SK-N-MC (cell line): ENCODE measurements at regions not wholly inside any gene's neighbourhood (a gene's known extent, or its start where the extent isn't known, plus 50 kb on each side); places are given as distances from the start of the nearest gene placed in this dataset.

Source experiments
- DNase-seq: peaks from one replicate; pipeline ENCODE4 v3.0.0-alpha.2; 2011; ENCODE audit warnings: low read depth, low spot score
- H3K27ac ChIP-seq: fragments of 200-600 bp; sonication (generic); 2 replicates; pipeline ENCODE4 v1.5.1; 2016; ENCODE audit warnings: mixed run types
- H3K36me3 ChIP-seq: fragments of 200-600 bp; sonication (generic); 2 replicates; pipeline ENCODE4 v1.6.1; 2017; ENCODE audit warnings: antibody characterized with exemption, low read length, mixed read lengths; ENCODE audit not compliant: insufficient read depth
- H3K4me3 ChIP-seq: fragments of 200-600 bp; sonication (generic); 2 replicates; pipeline ENCODE4 v1.5.1; 2016
- H3K9ac ChIP-seq: fragments of 200-600 bp; sonication (generic); 2 replicates; pipeline ENCODE4 v1.8.0; 2017; ENCODE audit warnings: mixed run types, mixed read lengths; ENCODE audit not compliant: insufficient read length
- H3K9me3 ChIP-seq: fragments of 200-600 bp; sonication (generic); 2 replicates; pipeline ENCODE4 v1.6.1; 2017; ENCODE audit warnings: low read depth, mild to moderate bottlenecking, antibody characterized with exemption, low read length, moderate library complexity, mixed read lengths
- EZH2 ChIP-seq: fragments of 200-600 bp; sonication (generic); IDR thresholded peaks from one replicate; pipeline ENCODE4 v1.6.1; 2017; ENCODE audit warnings: antibody characterized with exemption
- FOXP2 ChIP-seq: optimal IDR thresholded peaks from 2 replicates; pipeline ENCODE3; 2011; ENCODE audit warnings: mild to moderate bottlenecking, moderate library complexity; ENCODE audit not compliant: insufficient read depth; ENCODE audit errors: extremely low read length, control extremely low read depth
- POLR2AphosphoS5 ChIP-seq: IDR thresholded peaks from 2 replicates; pipeline ENCODE4 v1.6.1; 2012; ENCODE audit warnings: mild to moderate bottlenecking, low read depth, low read length, borderline replicate concordance

DNA sequence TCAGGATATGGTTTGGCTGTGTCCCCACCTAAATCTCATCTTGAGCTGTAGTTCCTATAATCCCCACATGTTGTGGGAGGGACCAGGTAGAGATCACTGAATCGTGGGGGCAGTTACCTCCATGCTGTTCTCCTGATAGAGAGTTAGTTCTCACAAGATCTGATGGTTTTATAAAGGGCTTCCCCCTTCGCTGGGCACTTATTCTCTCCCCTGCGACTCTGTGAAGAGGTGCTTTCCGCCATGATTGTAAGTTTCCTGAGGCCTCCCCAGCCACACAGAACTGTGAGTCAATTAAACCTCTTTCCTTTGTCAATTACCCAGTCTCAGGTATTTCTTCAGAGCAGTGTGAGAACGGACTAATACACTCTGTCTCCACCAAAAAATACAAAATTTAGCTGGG is 291.9 kb downstream of the BCOR start:
- DNase-seq = no peak

DNA sequence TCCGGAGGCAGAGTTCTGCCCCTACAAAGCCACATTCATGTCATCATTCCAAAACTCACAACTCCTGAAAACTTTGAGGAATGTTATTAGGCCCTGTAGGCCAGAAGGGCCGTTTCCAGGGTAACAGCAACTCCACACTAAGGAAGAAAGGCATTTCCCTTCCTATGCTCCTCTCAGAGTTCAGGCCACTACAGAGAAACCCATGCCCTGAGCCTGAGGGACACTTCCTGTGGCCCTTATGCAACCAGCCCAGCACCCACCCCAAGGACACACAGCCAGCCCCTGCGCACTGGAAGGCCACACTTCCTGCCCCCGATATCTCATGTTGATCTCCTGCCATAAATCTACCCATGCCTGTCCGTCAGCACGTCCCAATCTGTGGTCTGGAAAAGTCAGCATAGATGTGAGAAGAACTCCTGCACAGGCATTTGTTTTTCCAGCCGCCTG is 289.3 kb downstream of the BCOR start:
- Histone ChIP-seq H3K27ac (no peak overlapping the region), H3K36me3 (no peaks in the 10 kb centered on the region), H3K9ac (no peak overlapping the region), H3K4me3 (no peak overlapping the region), H3K9me3 (no peaks in the 10 kb centered on the region)
- TF ChIP-seq POLR2AphosphoS5 = no peak
- no peak for TF ChIP-seq EZH2
- TF ChIP-seq FOXP2 = no peak
- DNase-seq = no peak

More for the DNA sequence above, 291.9 kb downstream of the BCOR start:
- Histone ChIP-seq H3K36me3 (no peaks in the 10 kb centered on the region), H3K27ac (no peak overlapping the region), H3K9me3 (no peaks in the 10 kb centered on the region), H3K4me3 (no peak overlapping the region), H3K9ac (no peak overlapping the region)
- TF ChIP-seq EZH2 (no peak), FOXP2 (no peak), POLR2AphosphoS5 (no peak)

DNA sequence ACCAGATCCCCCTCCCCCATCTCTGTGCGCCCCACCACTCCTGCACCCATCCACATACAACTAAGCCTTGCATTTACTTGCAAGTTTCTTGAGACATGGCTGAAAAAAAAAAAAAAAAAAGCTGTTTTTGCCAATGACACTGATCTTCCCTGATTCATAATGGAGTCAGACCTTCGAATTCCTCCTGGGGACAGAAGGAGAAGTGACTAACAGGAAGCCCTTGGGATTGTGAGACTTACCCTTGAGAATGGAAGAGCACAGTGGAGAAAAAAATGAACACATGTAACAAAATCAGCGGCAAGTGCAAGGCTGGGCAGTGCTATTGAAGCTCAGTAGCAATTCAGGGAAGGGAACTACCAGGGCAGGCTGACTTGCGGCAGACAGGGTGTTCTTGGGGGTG is 288.4 kb downstream of the BCOR start:
- Histone ChIP-seq H3K4me3 (no peak overlapping the region), H3K36me3 (no peaks in the 10 kb centered on the region), H3K9me3 (no peaks in the 10 kb centered on the region), H3K9ac (no peak overlapping the region), H3K27ac (no peak overlapping the region)
- TF ChIP-seq EZH2 (no peak), POLR2AphosphoS5 (no peak), FOXP2 (no peak)
- no peak for DNase-seq

DNA sequence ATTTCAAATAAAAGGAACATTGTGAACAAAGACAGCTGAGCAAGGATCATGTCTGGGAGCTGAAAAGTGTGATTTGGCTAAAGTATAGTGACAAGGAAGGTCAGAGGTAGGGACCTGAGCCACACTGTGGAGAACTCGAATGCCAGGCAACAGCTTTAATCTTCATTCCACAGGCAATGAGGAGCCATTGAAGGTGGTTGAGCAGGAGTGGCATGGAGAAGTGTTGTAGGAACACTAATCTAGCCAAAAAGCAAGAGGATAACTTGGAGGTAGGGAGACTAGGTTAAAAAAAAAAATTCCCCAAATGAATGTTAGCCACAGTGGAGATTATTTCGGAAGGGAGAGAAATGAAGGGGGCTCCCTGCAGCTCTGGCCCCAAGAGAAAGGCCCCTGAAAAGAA is 286.9 kb downstream of the BCOR start:
- Histone ChIP-seq H3K27ac (no peak overlapping the region), H3K4me3 (no peak overlapping the region), H3K36me3 (no peaks in the 10 kb centered on the region), H3K9me3 (no peaks in the 10 kb centered on the region), H3K9ac (no peak overlapping the region)
- no peak for DNase-seq
- no peak for TF ChIP-seq POLR2AphosphoS5
- TF ChIP-seq EZH2 = no peak
- TF ChIP-seq FOXP2 = no peak

DNA sequence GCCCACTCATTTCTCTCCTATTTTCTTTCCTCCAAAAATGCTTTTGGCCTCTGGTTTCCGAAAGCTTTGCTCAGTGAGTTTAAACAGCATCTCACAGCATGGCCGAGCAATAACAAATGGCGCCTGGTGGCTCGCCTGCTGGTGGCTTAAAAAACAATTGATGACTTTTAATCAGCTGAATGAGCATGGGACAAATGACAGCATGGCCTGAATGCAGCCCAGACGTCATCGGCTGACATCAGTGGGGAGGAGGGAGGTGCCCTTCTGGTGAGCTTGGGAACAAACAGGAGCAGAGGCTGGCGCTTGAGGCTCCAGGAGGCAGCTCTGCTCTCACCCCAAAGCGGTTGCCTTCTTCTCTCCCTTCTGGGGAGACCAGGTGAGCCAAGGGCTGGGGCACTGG is 286.4 kb downstream of the BCOR start:
- DNase-seq = no peak
- Histone ChIP-seq H3K27ac (no peak overlapping the region), H3K36me3 (no peaks in the 10 kb centered on the region), H3K4me3 (no peak overlapping the region), H3K9me3 (no peaks in the 10 kb centered on the region), H3K9ac (no peak overlapping the region)
- TF ChIP-seq EZH2 = no peak
- TF ChIP-seq POLR2AphosphoS5 = no peak
- no peak for TF ChIP-seq FOXP2

DNA sequence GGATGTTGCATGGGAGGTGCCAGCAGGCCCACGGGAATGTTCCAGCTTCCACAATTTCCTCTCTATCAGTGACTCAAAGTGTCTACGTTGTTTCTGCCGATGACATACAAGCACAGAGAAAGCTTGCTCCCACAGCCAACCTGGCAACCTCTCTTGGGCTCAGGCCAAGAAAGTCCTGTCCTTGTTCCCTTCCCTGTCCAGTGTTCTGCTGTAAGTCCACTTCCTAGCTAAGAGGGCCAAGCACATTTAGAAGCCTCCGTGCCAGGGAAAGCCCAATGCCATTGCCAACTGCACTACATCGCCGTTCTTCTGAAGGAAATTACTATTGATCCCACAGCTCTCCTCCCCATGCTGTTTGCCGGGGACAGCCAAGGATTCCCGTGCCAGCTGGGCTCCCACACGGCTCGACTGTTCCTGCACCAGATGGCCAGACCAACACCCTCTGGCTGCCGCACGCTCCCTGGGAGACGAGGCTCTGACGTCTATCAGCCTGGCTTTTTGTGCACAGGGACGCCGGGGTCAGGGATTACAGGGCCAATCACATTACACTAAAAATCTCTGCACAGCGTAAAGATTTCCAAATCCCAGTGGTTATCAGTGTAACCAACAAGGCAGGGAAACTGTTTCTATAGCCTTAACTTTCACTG is 284.0 kb downstream of the BCOR start:
- H3K4me3 ChIP-seq = no peak overlapping the region
- no peaks in the 10 kb centered on the region for H3K9me3 ChIP-seq
- H3K9ac ChIP-seq = no peak overlapping the region
- TF ChIP-seq POLR2AphosphoS5 (no peak), FOXP2 (no peak)
- H3K27ac ChIP-seq = no peak overlapping the region
- no peak for DNase-seq
- H3K36me3 ChIP-seq = no peaks in the 10 kb centered on the region

DNA sequence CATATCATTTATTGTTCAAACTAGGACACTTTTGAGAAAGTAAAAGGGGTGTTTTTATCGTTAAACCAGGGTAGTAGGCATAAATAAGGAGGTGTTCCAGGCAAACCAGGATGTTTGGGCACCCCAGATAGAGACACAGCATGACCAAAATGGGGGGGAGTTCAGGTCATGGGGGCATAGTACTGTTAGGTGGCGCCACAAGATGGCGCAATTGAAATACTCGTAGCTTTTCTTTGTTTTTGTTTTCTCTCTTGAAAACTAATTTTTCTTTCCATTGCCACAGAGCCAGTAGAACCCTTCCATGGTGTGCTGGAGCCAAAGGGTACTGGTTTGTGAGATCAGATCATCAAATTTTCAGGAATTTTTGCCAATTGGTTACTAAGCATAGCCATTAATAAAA is 283.4 kb downstream of the BCOR start:
- H3K27ac ChIP-seq = no peak overlapping the region
- TF ChIP-seq POLR2AphosphoS5 (no peak), EZH2 (no peak), FOXP2 (no peak)
- no peaks in the 10 kb centered on the region for H3K36me3 ChIP-seq
- DNase-seq = no peak
- H3K9me3 ChIP-seq = no peaks in the 10 kb centered on the region
- H3K4me3 ChIP-seq = no peak overlapping the region
- H3K9ac ChIP-seq = no peak overlapping the region

DNA sequence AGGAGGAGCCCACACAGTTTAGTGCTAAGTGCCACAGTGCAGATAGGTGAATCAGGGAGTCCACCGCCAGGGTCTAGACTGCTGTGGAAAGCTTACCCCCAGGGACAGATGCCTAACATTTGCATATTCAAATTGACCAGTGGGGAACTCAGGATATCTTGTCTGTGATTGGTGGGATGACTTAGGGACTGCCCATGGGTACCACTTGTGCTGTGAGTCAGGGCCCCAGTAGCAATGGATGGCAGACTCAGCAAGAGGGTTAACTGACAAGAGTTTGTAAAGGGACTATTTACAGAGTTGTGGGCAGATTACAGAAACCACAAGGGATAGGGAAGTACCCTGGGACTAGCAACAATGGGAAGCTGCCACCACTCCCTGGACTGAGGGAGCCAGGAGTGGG is 282.1 kb downstream of the BCOR start:
- H3K36me3 ChIP-seq = no peaks in the 10 kb centered on the region
- no peak for DNase-seq

More for the DNA sequence above, 282.1 kb downstream of the BCOR start:
- Histone ChIP-seq H3K9ac (no peak overlapping the region), H3K27ac (no peak overlapping the region), H3K9me3 (no peaks in the 10 kb centered on the region), H3K4me3 (no peak overlapping the region)
- TF ChIP-seq POLR2AphosphoS5 (no peak), EZH2 (no peak), FOXP2 (no peak)
